ENCODE measurements at regions not wholly inside any gene's neighbourhood (a gene's known extent, or its start where the extent isn't known, plus 50 kb on each side); places are given as distances from the start of the nearest gene placed in this dataset.

DNA sequence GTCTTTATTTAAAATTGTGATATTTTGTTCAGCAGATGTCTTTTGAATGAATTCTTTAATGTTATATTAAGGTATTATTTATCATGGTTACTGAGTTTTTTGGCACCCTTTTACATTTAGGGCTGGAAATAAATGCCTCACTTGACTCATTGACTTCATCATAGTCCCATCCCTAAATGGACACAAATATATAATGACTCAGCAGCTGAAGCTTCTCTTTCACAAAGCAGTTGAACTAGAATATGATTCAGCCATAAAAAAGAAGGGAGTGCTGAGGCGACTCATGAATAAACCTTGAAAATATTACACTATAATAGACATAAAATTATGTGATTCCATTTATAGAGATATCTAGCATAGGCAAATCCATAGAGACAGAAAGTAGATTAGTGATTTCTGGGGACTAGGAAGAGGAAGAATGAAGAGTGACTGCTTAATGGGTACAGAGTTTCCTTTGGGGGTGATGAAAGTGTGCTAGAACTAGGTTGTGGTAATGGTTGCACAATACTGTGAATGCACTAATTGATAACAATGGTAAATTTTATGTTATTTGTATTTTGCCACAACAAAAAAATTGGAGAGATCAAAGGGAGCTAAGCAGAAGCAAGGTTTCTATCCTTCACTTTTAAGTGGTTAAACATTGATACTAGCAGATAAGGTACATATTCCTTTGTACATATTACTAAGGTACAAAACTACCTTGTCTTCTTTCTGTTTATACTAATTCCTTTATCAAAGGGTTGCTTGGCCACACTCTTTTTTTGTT lies 449.6 kb downstream of the NTRK2 start:
- H3K27ac ChIP-seq (ENCODE audit: insufficient read depth, low read length, poor library complexity, severe bottlenecking), result no peak overlapping the region

DNA sequence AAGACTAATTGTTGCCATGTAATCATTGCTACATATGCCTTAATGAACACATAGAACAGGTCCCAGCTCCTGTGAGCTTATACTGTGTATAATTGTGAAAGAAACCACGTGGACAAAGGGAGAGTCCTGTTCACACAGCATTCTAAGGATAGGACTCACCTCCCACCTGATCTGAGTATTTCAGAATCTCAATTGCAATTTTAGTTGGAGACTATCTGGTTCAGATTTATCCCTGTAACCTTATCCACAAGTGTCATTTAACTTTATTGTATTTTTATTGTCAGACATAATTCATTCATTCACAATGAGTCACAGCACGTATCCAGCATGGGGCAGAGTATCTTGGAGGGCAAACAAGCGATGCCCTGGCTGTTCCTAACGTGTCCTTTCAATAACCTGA lies 448.3 kb downstream of the NTRK2 start:
- Mint-ChIP-seq H3K27ac (no peak overlapping the region), H3K27me3 (peaks cover 5% of the 10 kb centered on the region), H3K4me1 (no peaks in the 10 kb centered on the region), H3K4me3 (no peak overlapping the region), H3K36me3 (no peaks in the 10 kb centered on the region), H3K9me3 (peaks cover 0 to 3% (median 0%) of the 10 kb centered on the region in 7 donors)
- Histone ChIP-seq H3K27ac (ENCODE audit: insufficient read depth, low read length, poor library complexity, severe bottlenecking) (no peak overlapping the region), H3K36me3 (ENCODE audit: control insufficient read depth, insufficient read depth, low read length) (no peaks in the 10 kb centered on the region), H3K4me3 (ENCODE audit: low read depth, low read length) (no peak overlapping the region), H3K9me3 (ENCODE audit: control insufficient read depth in 2 of 2, low read length in 2 of 2) (no peaks in the 10 kb centered on the region), H3K4me1 (ENCODE audit: control insufficient read depth, insufficient read depth, low read length, poor library complexity, severe bottlenecking) (no peaks in the 10 kb centered on the region), H3K27me3 (ENCODE audit: control insufficient read depth, insufficient read depth, low read length) (no peaks in the 10 kb centered on the region)
- DNase-seq (no peak), ATAC-seq (ENCODE audit: low read depth in 2 of 2) (no peak)

More for the DNA sequence above, 449.6 kb downstream of the NTRK2 start:
- H3K9me3 Mint-ChIP-seq, result peaks cover 0 to 3% (median 0%) of the 10 kb centered on the region in 7 donors
- peaks cover 5% of the 10 kb centered on the region for H3K27me3 Mint-ChIP-seq
- no peak overlapping the region for H3K27ac Mint-ChIP-seq
- no peak overlapping the region for H3K4me3 Mint-ChIP-seq
- H3K4me3 ChIP-seq (ENCODE audit: low read depth, low read length), result no peak overlapping the region
- H3K36me3 ChIP-seq (ENCODE audit: control insufficient read depth, insufficient read depth, low read length), result no peaks in the 10 kb centered on the region
- H3K4me1 ChIP-seq (ENCODE audit: control insufficient read depth, insufficient read depth, low read length, poor library complexity, severe bottlenecking), result no peaks in the 10 kb centered on the region
- H3K36me3 Mint-ChIP-seq, result no peaks in the 10 kb centered on the region
- ATAC-seq (ENCODE audit: low read depth in 2 of 2) (no peak), DNase-seq (no peak)
- H3K9me3 ChIP-seq (ENCODE audit: control insufficient read depth in 2 of 2, low read length in 2 of 2), result no peaks in the 10 kb centered on the region
- no peaks in the 10 kb centered on the region for H3K4me1 Mint-ChIP-seq
- H3K27me3 ChIP-seq (ENCODE audit: control insufficient read depth, insufficient read depth, low read length), result no peaks in the 10 kb centered on the region

DNA sequence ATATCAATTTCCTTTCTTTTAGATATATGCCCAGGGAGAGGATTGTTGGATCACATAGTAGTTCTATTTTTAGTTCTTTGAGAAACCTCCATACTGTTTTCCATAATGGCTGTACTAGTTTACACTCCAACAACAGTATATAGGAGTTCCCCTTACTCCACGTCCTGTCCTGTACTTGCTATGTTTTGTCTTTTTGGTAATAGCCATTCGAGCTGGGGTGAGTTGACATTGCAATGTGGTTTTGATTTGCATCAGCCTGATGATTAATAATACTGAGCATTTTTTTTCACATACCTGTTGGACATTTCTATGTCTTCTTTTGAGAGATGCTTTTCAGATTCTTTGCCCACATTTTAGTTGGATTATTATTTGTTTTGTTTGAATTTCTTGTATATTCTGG lies 445.9 kb downstream of the NTRK2 start:
- no peak overlapping the region for H3K4me3 Mint-ChIP-seq
- H3K36me3 ChIP-seq (ENCODE audit: control insufficient read depth, insufficient read depth, low read length), result no peaks in the 10 kb centered on the region
- peaks cover 0 to 3% (median 0%) of the 10 kb centered on the region in 7 donors for H3K9me3 Mint-ChIP-seq
- DNase-seq, result no peak
- no peaks in the 10 kb centered on the region for H3K4me1 Mint-ChIP-seq
- no peak overlapping the region for H3K4me3 ChIP-seq (ENCODE audit: low read depth, low read length)
- H3K27me3 Mint-ChIP-seq, result peaks cover 5% of the 10 kb centered on the region
- H3K27ac Mint-ChIP-seq, result no peak overlapping the region
- H3K27ac ChIP-seq (ENCODE audit: insufficient read depth, low read length, poor library complexity, severe bottlenecking), result no peak overlapping the region
- H3K36me3 Mint-ChIP-seq, result no peaks in the 10 kb centered on the region
- H3K27me3 ChIP-seq (ENCODE audit: control insufficient read depth, insufficient read depth, low read length), result no peaks in the 10 kb centered on the region
- H3K9me3 ChIP-seq (ENCODE audit: control insufficient read depth in 2 of 2, low read length in 2 of 2), result no peaks in the 10 kb centered on the region
- no peak for ATAC-seq (ENCODE audit: low read depth in 2 of 2)
- H3K4me1 ChIP-seq (ENCODE audit: control insufficient read depth, insufficient read depth, low read length, poor library complexity, severe bottlenecking), result no peaks in the 10 kb centered on the region

DNA sequence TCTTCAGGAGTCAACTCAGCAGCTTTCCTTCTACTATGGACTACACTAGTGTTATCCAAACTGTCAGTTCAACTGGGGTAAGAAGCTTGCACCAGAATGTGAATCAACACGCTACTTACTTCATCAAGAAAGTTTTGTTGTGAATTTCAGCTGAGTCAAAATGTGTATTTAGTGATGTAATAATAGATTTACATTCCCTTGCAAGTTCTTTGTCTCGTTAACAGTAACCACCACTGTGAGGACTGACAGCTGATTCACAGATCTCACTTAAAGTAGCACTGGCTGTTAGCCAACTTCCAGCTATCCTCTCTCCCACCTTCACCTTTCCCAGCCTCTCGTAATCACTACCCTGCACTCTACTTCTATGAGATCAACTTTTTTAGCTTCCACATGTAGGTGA lies 445.3 kb downstream of the NTRK2 start:
- Mint-ChIP-seq H3K36me3 (no peaks in the 10 kb centered on the region), H3K27ac (no peak overlapping the region), H3K4me1 (no peaks in the 10 kb centered on the region), H3K27me3 (peaks cover 5% of the 10 kb centered on the region), H3K9me3 (peaks cover 0 to 3% (median 0%) of the 10 kb centered on the region in 7 donors), H3K4me3 (no peak overlapping the region)
- Histone ChIP-seq H3K36me3 (ENCODE audit: control insufficient read depth, insufficient read depth, low read length) (no peaks in the 10 kb centered on the region), H3K27ac (ENCODE audit: insufficient read depth, low read length, poor library complexity, severe bottlenecking) (no peak overlapping the region), H3K27me3 (ENCODE audit: control insufficient read depth, insufficient read depth, low read length) (no peaks in the 10 kb centered on the region), H3K4me3 (ENCODE audit: low read depth, low read length) (no peak overlapping the region), H3K9me3 (ENCODE audit: control insufficient read depth in 2 of 2, low read length in 2 of 2) (no peaks in the 10 kb centered on the region), H3K4me1 (ENCODE audit: control insufficient read depth, insufficient read depth, low read length, poor library complexity, severe bottlenecking) (no peaks in the 10 kb centered on the region)
- DNase-seq (no peak), ATAC-seq (ENCODE audit: low read depth in 2 of 2) (no peak)

DNA sequence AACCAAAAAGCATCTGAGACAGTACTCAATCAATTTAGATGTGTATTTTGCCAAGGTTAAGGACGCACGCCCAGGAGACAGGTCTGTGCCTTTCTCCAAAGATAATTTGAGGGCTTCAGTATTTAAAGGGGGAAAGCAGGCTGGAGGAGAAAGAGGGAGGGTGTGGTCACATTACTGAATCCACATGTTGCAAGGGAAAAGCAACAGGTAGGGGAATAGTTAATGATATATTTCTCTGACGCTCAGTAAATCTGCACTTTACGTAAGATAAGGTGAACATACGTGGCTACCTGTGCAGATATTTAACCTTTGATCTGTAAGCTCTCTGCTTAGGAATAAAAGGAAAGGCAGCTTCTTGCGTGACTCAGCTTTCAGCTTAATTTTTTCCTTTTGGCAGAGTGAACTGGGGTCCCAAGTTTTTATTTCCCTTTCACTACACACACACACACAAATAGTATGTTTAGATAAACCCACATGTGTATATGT lies 443.4 kb downstream of the NTRK2 start:
- ATAC-seq (ENCODE audit: low read depth in 2 of 2) (no peak), DNase-seq (no peak)
- Mint-ChIP-seq H3K4me1 (no peaks in the 10 kb centered on the region), H3K27me3 (no peaks in the 10 kb centered on the region), H3K36me3 (no peaks in the 10 kb centered on the region), H3K9me3 (peaks cover 0 to 2% (median 0%) of the 10 kb centered on the region in 7 donors), H3K4me3 (no peak overlapping the region), H3K27ac (peak overlapping the region in 1 of 3 donors; percentile 11)
- H3K4me3 ChIP-seq (ENCODE audit: low read depth, low read length), result no peak overlapping the region
- H3K4me1 ChIP-seq (ENCODE audit: control insufficient read depth, insufficient read depth, low read length, poor library complexity, severe bottlenecking), result no peaks in the 10 kb centered on the region
- no peaks in the 10 kb centered on the region for H3K9me3 ChIP-seq (ENCODE audit: control insufficient read depth in 2 of 2, low read length in 2 of 2)
- H3K27me3 ChIP-seq (ENCODE audit: control insufficient read depth, insufficient read depth, low read length), result no peaks in the 10 kb centered on the region
- H3K27ac ChIP-seq (ENCODE audit: insufficient read depth, low read length, poor library complexity, severe bottlenecking), result no peak overlapping the region
- no peaks in the 10 kb centered on the region for H3K36me3 ChIP-seq (ENCODE audit: control insufficient read depth, insufficient read depth, low read length)

DNA sequence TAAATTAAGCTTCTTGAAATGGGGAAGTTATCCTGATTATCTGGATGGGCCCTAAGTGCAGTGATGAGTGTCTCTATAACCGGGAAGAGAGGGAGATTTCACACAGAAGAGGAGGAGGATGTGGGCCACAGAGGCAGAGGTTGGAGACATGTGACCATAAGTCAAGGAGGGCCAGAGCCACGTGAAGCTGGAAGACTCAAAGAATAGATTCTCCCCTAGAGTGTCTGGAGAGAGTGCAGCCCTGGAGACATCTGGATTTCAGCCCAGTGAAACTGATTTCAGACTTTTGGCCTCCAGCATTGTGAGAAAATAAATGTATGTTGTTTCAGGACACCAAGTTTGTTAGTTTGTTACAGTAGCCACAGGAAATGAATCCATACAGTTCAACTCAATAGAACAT lies 442.9 kb downstream of the NTRK2 start:
- no peaks in the 10 kb centered on the region for H3K9me3 ChIP-seq (ENCODE audit: control insufficient read depth in 2 of 2, low read length in 2 of 2)
- H3K4me3 ChIP-seq (ENCODE audit: low read depth, low read length), result no peak overlapping the region
- DNase-seq, result no peak
- peaks cover 0 to 2% (median 0%) of the 10 kb centered on the region in 7 donors for H3K9me3 Mint-ChIP-seq
- no peaks in the 10 kb centered on the region for H3K27me3 Mint-ChIP-seq
- H3K4me1 Mint-ChIP-seq, result no peaks in the 10 kb centered on the region
- H3K27ac ChIP-seq (ENCODE audit: insufficient read depth, low read length, poor library complexity, severe bottlenecking), result no peak overlapping the region
- no peak for ATAC-seq (ENCODE audit: low read depth in 2 of 2)
- no peak overlapping the region for H3K4me3 Mint-ChIP-seq
- no peak overlapping the region for H3K27ac Mint-ChIP-seq
- H3K36me3 Mint-ChIP-seq, result no peaks in the 10 kb centered on the region
- no peaks in the 10 kb centered on the region for H3K4me1 ChIP-seq (ENCODE audit: control insufficient read depth, insufficient read depth, low read length, poor library complexity, severe bottlenecking)
- no peaks in the 10 kb centered on the region for H3K36me3 ChIP-seq (ENCODE audit: control insufficient read depth, insufficient read depth, low read length)
- H3K27me3 ChIP-seq (ENCODE audit: control insufficient read depth, insufficient read depth, low read length), result no peaks in the 10 kb centered on the region

DNA sequence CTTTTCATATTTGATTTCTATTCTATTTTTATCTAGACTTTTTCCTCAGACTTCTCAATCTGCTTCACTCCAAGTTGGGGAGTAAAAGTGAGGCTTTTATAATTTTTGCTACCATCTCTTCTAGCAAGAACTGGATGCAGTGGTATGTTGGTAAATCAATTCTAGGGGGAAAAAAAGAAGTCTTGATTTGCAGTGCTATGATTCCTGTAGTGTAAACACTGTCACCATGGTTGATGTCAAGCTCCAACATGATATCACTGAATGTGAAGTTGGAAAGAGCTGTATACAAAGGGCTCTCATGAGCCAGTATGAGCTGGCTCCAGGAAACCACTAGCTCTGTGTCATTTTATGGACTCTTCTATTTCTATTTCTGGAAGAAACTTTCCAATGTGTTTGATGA lies 439.2 kb downstream of the NTRK2 start:
- no peak overlapping the region for H3K27ac ChIP-seq (ENCODE audit: insufficient read depth, low read length, poor library complexity, severe bottlenecking)
- H3K36me3 ChIP-seq (ENCODE audit: control insufficient read depth, insufficient read depth, low read length), result no peaks in the 10 kb centered on the region
- Mint-ChIP-seq H3K9me3 (peaks cover 0 to 2% (median 0%) of the 10 kb centered on the region in 7 donors), H3K4me3 (no peak overlapping the region), H3K4me1 (no peaks in the 10 kb centered on the region), H3K27me3 (no peaks in the 10 kb centered on the region), H3K36me3 (no peaks in the 10 kb centered on the region), H3K27ac (no peak overlapping the region)
- no peak for DNase-seq
- H3K27me3 ChIP-seq (ENCODE audit: control insufficient read depth, insufficient read depth, low read length), result no peaks in the 10 kb centered on the region
- no peaks in the 10 kb centered on the region for H3K9me3 ChIP-seq (ENCODE audit: control insufficient read depth in 2 of 2, low read length in 2 of 2)
- no peak for ATAC-seq (ENCODE audit: low read depth in 2 of 2)
- no peaks in the 10 kb centered on the region for H3K4me1 ChIP-seq (ENCODE audit: control insufficient read depth, insufficient read depth, low read length, poor library complexity, severe bottlenecking)
- H3K4me3 ChIP-seq (ENCODE audit: low read depth, low read length), result no peak overlapping the region

DNA sequence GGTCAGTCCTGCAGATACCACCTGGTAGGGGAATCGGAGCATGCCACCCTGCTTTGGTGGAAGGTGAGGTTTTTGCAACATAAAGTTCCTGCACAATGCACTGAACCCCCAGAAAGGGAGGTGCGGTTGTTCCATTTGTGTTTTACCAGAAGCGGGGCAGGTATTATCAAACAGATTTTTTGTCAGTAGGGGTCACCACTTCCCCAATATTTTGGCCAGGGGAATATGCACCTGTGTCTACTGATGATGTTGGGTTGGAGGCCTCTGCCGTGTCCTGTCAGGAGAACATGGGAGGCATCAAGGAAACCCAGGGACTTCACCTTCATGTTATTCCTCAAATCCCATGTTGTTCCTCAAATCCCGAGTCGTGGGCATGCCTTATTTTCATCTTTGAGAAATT lies 438.7 kb downstream of the NTRK2 start:
- Mint-ChIP-seq H3K9me3 (peaks cover 0 to 2% (median 0%) of the 10 kb centered on the region in 7 donors), H3K4me1 (no peaks in the 10 kb centered on the region), H3K27me3 (no peaks in the 10 kb centered on the region), H3K36me3 (no peaks in the 10 kb centered on the region), H3K27ac (no peak overlapping the region), H3K4me3 (no peak overlapping the region)
- no peaks in the 10 kb centered on the region for H3K9me3 ChIP-seq (ENCODE audit: control insufficient read depth in 2 of 2, low read length in 2 of 2)
- no peak for DNase-seq
- H3K27ac ChIP-seq (ENCODE audit: insufficient read depth, low read length, poor library complexity, severe bottlenecking), result no peak overlapping the region
- H3K36me3 ChIP-seq (ENCODE audit: control insufficient read depth, insufficient read depth, low read length), result no peaks in the 10 kb centered on the region
- H3K27me3 ChIP-seq (ENCODE audit: control insufficient read depth, insufficient read depth, low read length), result no peaks in the 10 kb centered on the region
- ATAC-seq (ENCODE audit: low read depth in 2 of 2), result no peak
- no peak overlapping the region for H3K4me3 ChIP-seq (ENCODE audit: low read depth, low read length)
- H3K4me1 ChIP-seq (ENCODE audit: control insufficient read depth, insufficient read depth, low read length, poor library complexity, severe bottlenecking), result no peaks in the 10 kb centered on the region
